ENCODE measurements at regions not wholly inside any gene's neighbourhood (a gene's known extent, or its start where the extent isn't known, plus 50 kb on each side); places are given as distances from the start of the nearest gene placed in this dataset.

DNA sequence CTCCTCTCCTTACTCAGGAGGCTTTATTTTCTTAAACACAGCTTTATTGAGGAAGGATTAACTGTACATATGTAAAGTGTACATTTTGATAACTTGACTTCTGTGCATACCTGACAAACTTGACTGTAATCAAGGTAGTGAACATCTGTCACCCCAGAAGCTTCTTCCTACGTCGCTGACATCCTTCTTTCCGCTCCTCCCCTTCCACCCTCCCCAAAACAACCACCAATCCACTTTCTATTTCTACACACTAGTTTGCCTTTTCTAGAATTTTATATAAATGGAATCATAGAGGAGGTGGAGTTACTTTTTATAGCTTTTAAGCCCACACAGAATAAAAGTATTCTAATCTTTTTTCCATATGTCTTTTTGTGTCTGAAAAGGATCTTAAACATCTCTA, 225.2 kb upstream of the RBFOX1 start:
- no peaks in the 10 kb centered on the region for H3K9me3 ChIP-seq (ENCODE audit: control insufficient read depth, insufficient read depth, low read depth, low read length)
- H3K4me3 ChIP-seq (ENCODE audit: low read depth, low read length) = no peak overlapping the region
- ChIA-PET CTCF (no interaction called here), POLR2A (no interaction called here)
- no peaks in the 10 kb centered on the region for H3K36me3 ChIP-seq (ENCODE audit: control insufficient read depth in 2 of 2, insufficient read depth in 1 of 2, low read length in 2 of 2)
- no peaks in the 10 kb centered on the region for H3K4me1 ChIP-seq (ENCODE audit: control insufficient read depth, insufficient read depth, low read length)
- TF ChIP-seq, protein P1, sequence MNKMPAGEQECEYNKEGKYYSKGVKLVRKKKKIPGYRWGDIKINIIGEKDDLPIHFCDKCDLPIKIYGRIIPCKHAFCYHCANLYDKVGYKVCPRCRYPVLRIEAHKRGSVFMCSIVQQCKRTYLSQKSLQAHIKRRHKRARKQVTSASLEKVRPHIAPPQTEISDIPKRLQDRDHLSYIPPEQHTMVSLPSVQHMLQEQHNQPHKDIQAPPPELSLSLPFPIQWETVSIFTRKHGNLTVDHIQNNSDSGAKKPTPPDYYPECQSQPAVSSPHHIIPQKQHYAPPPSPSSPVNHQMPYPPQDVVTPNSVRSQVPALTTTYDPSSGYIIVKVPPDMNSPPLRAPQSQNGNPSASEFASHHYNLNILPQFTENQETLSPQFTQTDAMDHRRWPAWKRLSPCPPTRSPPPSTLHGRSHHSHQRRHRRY (tag by site-specific recombination; IDR thresholded peaks at IDR 0.05) = no peak
- no peak overlapping the region for H3K27ac ChIP-seq (ENCODE audit: extremely low read depth, low read depth, low read length)

DNA sequence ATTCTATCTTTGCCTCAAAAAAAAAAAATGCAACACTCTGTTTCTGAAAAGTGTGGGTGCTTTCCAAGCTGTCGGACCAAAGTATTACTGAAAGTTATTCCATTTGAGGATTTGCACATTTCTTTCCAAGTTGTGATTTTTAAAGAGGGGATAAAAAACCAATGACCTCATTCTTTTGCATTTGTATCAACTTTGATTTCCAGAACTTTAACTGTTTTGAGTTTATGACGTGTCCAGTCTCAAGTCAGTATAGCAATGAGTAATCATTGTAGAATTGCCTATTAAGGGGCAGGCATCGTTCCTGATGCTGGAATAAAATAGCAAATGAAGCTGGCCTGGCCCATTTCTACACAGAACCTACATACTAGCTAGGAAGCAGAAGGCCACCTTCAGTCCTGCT, 229.6 kb upstream of the RBFOX1 start:
- H3K9me3 ChIP-seq (ENCODE audit: control insufficient read depth, insufficient read depth, low read depth, low read length) = no peaks in the 10 kb centered on the region
- no peak for TF ChIP-seq ZNF792 (tag by site-specific recombination; IDR thresholded peaks at IDR 0.05)
- no peak for TF ChIP-seq MZF1 (tag by site-specific recombination; IDR thresholded peaks at IDR 0.05; ENCODE audit: borderline replicate concordance)
- no peak for TF ChIP-seq ZNF664 (tag by site-specific recombination; IDR thresholded peaks at IDR 0.05)
- no peak for TF ChIP-seq KLF8 (tag by site-specific recombination; IDR thresholded peaks at IDR 0.05)
- TF ChIP-seq ZBTB7A (tag by site-specific recombination; IDR thresholded peaks at IDR 0.05; ENCODE audit: low read depth) = no peak
- TF ChIP-seq ZNF350 (tag by site-specific recombination; IDR thresholded peaks at IDR 0.05) = no peak
- TF ChIP-seq ZNF530 (tag by site-specific recombination; IDR thresholded peaks at IDR 0.05; ENCODE audit: low read depth) = no peak
- TF ChIP-seq ZNF777 (tag by site-specific recombination; IDR thresholded peaks at IDR 0.05; ENCODE audit: borderline replicate concordance) = no peak
- TF ChIP-seq ZNF354C (tag by site-specific recombination; IDR thresholded peaks at IDR 0.05; ENCODE audit: borderline replicate concordance, low read depth) = no peak
- TF ChIP-seq ZNF555 (tag by site-specific recombination; conservative IDR thresholded peaks at IDR 0.05) = no peak
- TF ChIP-seq, protein P1 (tag by site-specific recombination; IDR thresholded peaks at IDR 0.05) = no peak
- no peak for TF ChIP-seq ZNF560 (tag by site-specific recombination; IDR thresholded peaks at IDR 0.05; ENCODE audit: borderline replicate concordance)
- no peak for TF ChIP-seq PRDM1 (tag by site-specific recombination; IDR thresholded peaks at IDR 0.05)
- TF ChIP-seq, protein P2, sequence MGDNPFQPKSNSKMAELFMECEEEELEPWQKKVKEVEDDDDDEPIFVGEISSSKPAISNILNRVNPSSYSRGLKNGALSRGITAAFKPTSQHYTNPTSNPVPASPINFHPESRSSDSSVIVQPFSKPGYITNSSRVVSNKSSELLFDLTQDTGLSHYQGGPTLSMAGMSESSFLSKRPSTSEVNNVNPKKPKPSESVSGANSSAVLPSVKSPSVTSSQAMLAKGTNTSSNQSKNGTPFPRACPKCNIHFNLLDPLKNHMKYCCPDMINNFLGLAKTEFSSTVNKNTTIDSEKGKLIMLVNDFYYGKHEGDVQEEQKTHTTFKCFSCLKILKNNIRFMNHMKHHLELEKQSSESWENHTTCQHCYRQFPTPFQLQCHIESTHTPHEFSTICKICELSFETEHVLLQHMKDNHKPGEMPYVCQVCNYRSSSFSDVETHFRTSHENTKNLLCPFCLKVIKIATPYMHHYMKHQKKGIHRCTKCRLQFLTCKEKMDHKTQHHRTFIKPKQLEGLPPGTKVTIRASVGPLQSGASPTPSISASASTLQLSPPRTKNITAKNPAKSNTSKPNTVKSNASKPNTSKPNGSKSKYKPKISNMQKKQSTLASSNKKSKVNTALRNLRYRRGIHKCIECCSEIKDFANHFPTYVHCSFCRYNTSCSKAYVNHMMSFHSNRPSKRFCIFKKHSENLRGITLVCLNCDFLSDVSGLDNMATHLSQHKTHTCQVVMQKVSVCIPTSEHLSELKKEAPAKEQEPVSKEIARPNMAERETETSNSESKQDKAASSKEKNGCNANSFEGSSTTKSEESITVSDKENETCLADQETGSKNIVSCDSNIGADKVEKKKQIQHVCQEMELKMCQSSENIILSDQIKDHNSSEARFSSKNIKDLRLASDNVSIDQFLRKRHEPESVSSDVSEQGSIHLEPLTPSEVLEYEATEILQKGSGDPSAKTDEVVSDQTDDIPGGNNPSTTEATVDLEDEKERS (tag by site-specific recombination; IDR thresholded peaks at IDR 0.05) = no peak
- TF ChIP-seq ZBTB20 (tag by site-specific recombination; IDR thresholded peaks at IDR 0.05) = no peak
- no peak overlapping the region for H3K4me3 ChIP-seq (ENCODE audit: low read depth, low read length)
- CTCF ChIA-PET = no interaction called here
- H3K36me3 ChIP-seq (ENCODE audit: control insufficient read depth in 2 of 2, insufficient read depth in 1 of 2, low read length in 2 of 2) = no peaks in the 10 kb centered on the region
- H3K27ac ChIP-seq (ENCODE audit: extremely low read depth, low read depth, low read length) = no peak overlapping the region
- POLR2A ChIA-PET = no interaction called here
- no peaks in the 10 kb centered on the region for H3K4me1 ChIP-seq (ENCODE audit: control insufficient read depth, insufficient read depth, low read length)

DNA sequence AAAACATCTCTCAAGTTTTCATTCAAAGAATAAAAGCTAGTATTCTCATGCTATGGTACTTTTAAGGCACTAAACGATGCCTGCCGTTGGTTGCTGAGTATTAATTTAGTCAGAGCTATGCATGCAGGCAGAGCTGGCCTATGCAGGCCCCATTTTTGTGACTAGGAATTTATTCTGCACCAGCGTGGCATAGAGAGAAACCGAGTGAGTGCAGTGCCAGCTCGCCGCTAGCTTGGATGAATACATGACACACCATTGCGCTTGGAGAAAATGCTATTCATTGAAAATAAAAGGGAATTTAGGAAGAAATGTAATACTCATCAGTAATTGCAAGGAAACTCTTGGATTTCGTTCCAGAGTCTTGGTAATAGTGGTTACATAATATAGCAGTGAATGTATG, 231.6 kb upstream of the RBFOX1 start:
- no peaks in the 10 kb centered on the region for H3K36me3 ChIP-seq (ENCODE audit: control insufficient read depth in 2 of 2, insufficient read depth in 1 of 2, low read length in 2 of 2)
- H3K4me1 ChIP-seq (ENCODE audit: control insufficient read depth, insufficient read depth, low read length) = no peaks in the 10 kb centered on the region
- H3K4me3 ChIP-seq (ENCODE audit: low read depth, low read length) = no peak overlapping the region
- TF ChIP-seq ZNF274 (IDR thresholded peaks at IDR 0.05; ENCODE audit: low read length) = no peak
- TF ChIP-seq ZNF274 (tag by site-specific recombination; IDR thresholded peaks at IDR 0.05; ENCODE audit: borderline replicate concordance) = no peak
- TF ChIP-seq BCL11B (tag by site-specific recombination; IDR thresholded peaks at IDR 0.05; ENCODE audit: low read depth) = no peak
- no peak for TF ChIP-seq IKZF3 (tag by site-specific recombination; IDR thresholded peaks at IDR 0.05)
- TF ChIP-seq ZNF843 (tag by site-specific recombination; IDR thresholded peaks at IDR 0.05) = no peak
- TF ChIP-seq SETDB1 (IDR thresholded peaks at IDR 0.05; ENCODE audit: insufficient read length, low read length) = no peak
- H3K27ac ChIP-seq (ENCODE audit: extremely low read depth, low read depth, low read length) = no peak overlapping the region
- no peaks in the 10 kb centered on the region for H3K9me3 ChIP-seq (ENCODE audit: control insufficient read depth, insufficient read depth, low read depth, low read length)
- CTCF ChIA-PET = no interaction called here
- POLR2A ChIA-PET = no interaction called here

All from HEK293 (cell line).